Muscle of back (tissue), 3 donors: ENCODE measurements at regions not wholly inside any gene's neighbourhood (a gene's known extent, or its start where the extent isn't known, plus 50 kb on each side); places are given as distances from the start of the nearest gene placed in this dataset.
"Not testable (repeated sequence)": the region's sequence is repeated elsewhere in the genome, so short reads cannot be mapped to it uniquely, and the experiment has no call there.

Experiments
- DNase-seq, 3 donors: peaks; one replicate each; pipeline versions ENCODE4 v3.0.0 to v3.0.0-alpha.2; 2013

DNA sequence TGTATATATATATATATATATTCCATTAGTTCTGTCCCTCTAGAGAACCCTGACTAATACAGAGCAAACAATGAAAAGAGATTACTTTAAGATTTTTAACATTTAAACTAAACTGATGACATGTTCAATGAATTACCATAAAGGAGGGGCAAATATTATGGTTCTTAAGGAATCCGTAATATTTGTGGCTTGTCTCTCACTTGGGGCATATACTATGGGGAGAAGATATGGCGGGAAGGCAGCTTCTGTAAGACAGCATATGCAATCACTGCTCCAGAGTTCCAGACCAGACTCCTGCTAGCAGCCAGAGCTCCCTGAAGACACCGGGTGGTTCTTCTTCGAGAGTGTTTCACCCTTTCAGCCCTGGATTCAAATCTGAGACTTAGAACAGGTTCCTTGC, 321.1 kb upstream of the NT5E start:
- no peak for DNase-seq

GRCh38 chr6:85128256-85128655, 321.6 kb upstream of the NT5E start:
- not testable (repeated sequence) for DNase-seq

GRCh38 chr6:85127696-85128243, 322.1 kb upstream of the NT5E start:
- DNase-seq: no peak

- DNase-seq: no peak
Observed at GRCh38 chr6:85127168-85127498, 322.8 kb upstream of the NT5E start.

GRCh38 chr6:85126485-85127167, 323.3 kb upstream of the NT5E start:
- peak in 2 of 3 donors; percentile 64 to 82 for DNase-seq

GRCh38 chr6:85125526-85125925, 324.4 kb upstream of the NT5E start:
- no peak for DNase-seq

DNA sequence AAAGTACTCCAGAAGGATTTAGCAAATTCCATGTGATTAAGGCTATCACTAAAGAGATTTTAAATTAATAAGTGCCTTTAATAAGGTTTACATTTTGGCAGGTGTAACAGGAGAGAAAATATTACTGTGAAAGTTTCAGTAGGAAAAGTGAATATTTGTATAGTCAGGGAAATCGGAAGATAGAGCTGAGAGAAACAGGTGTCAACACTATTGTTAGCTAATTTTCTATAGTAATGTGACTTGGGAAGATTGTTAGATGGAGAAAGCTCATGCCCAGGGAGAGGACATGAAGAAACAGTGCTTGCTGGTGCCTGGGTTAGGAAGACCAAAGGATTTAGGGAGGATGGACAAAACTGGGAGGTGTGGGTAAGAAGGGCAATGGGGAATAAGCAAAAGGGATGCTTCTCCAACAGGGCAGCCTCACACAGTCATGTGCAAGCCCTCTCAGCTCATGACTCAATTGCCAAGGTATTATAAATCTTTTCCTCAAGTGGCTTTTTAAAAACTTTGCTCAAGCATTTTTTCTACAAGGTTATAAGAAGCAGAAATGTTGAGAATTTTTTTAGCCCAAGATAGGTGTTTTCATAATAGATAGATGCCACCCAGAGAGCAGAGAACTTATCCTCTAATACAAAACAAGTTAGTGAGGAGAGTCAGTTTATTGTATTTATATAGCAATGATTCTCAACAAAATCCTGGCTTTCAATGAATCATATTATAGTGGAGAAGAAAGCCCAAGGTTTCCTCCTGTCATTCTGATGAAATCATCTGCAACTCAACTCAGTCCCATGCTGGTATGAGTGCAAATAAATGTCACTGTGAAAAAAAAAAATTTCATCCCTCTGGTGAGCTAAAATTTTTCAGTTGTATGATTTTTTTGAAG, 325.2 kb upstream of the NT5E start:
- DNase-seq: peak in 1 of 3 donors; percentile 79

GRCh38 chr6:85121158-85121557, 328.7 kb upstream of the NT5E start:
- DNase-seq: no peak

DNA sequence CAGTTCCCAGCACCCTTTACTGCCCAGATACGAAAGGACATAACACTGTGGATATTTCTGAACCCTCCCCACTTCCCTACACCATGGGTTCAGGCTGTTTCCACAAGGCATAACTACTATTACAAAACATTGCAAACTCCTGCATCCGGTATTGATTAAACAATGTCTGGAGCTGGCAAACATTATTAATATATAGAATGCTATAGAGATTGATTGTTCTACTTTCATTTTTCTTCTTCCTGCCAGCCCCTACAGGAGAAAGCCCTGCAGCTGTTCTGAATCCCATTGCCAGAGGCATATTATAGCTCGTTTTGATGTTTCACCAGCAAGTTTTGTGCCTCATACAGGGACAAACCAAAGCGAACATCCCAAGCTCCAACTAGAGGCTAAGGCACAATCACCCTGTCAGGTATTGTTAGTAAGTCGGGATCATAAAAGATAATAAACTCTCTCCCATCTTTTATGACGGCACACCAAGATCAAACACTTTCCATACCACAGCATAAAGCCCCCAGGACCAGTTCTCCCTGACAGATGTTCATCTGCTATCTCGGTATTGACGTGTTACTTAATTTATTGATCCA, 331.1 kb upstream of the NT5E start:
- DNase-seq: peak in 1 of 3 donors; percentile 79

DNA sequence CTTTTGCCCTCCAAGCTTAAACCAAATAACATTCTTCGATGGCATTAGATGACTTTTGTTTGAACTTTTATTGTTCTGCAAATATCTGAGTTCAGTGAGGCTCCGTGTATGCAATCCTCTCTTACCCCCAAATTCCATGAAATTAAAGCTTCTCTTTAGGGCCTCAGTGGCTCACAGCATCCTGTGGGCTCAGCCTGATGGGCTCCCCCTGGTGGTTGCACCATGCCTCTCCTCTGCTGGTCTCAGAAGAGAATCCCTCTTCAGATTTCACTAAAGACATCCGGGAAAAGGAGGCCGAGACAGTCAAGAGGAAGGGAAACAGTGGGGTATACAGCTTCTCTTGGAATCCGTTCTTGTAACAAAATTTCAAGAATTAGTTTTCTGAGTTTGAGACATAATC, 331.6 kb upstream of the NT5E start:
- no peak for DNase-seq

DNA sequence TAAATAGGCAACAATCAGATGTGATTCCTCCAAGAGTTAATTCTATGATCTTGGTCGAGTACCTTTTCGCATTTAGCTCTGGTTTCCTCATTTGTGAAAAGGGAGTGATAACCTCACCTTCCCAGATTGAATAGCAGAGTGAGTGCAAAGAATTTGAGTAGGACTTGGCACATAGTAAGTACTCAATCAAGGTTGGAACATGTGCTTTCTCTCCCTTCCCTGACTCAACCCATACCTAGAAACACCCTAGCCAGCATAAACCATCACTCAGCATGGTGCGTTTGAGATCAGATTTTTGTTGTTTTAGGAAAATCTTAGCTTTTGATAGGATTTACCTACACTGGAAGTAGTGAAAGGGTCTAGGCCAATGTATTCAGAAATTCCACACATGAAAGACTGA, 333.4 kb upstream of the NT5E start:
- DNase-seq: no peak

- no peak for DNase-seq
Observed at GRCh38 chr6:85115876-85116275, 334.0 kb upstream of the NT5E start.

DNA sequence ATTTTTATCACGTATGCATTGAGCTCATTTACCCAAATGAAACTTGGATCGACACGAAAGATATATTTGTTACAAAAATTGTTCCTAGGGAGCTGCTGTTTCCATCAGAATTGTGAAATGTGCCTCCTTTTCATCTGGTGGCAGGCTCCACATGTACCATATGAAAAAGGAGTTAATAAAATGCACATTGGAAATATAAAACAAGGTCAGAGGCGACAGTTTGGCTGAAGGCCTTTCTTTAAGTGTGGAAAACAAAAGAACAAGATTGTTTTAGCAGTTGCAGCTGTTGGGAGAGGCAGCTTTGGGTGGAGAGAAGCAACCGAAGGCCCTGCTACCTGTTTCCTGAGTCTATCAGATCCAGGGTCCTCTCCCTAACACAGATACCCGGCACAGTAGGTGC, 334.5 kb upstream of the NT5E start:
- peak in 2 of 3 donors; percentile 46 to 79 for DNase-seq

DNA sequence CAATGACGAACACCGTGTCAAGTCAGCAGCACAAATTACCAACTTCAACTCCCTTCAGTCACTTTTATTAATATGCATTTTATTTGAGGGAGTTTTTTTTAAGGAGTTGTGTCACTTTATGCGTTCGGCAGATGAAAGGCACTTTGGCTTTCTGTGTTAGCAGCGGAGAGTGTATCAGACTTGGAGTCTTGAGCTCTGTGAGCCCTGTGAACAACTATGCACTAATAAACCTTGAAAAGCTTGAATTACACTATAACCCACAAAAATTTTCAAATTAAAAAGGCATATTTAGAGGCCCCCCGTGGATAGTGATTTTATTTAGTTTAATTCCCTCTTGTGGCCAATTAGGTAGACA, 335.3 kb upstream of the NT5E start:
- no peak for DNase-seq

DNA sequence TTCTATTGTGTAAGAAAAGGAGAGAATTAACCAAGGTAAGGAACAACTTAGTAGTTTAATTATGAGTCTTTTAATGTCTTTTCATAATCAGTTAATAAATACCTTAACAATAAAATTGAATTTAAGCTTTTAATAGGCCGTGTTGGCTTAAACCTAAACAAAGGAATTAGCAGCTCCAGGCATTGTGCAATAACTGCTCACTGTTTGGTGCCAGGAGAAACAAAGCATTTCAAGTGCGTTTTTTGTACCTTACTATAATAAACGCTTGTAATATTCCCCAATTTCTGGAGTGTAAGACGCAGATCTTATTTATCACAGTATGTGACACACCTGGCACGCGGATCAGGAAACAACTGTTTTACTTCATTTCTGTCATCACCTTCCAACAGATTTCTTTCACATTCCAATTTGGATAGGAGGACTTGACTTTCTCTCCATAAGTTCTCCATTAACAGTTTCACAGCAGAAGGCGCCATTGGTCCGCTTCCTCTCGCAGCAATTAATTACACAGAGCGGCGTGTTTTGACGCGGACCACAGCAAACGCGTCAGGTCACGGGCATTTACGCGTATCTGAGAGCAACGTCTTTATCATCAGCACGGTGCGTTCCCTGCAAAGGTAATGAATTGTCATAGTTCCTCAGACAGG, 335.8 kb upstream of the NT5E start:
- peak; percentile 42 to 79 (median 43) for DNase-seq

GRCh38 chr6:85112540-85112939, 337.3 kb upstream of the NT5E start:
- no peak for DNase-seq

GRCh38 chr6:85111481-85112011, 338.3 kb upstream of the NT5E start:
- DNase-seq: no peak

DNA sequence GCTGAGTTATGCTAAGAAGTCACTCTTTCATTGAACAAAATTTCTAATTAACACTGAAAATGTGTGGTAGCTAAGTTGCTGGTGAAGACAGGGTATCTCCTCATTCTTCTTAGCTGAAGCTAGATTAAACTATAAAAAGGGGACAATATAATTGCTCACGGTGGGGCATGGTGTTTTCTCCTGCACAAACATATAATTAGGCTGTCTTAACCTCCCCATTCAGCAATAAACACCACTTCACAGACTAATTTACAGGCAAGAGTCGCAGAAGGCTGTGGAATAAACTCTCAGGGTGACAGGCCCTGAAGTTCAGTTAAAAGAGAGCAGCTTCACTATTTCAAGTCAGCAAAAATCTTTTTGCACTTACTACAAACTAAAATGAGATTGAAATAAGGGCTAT, 338.9 kb upstream of the NT5E start:
- DNase-seq: no peak

DNA sequence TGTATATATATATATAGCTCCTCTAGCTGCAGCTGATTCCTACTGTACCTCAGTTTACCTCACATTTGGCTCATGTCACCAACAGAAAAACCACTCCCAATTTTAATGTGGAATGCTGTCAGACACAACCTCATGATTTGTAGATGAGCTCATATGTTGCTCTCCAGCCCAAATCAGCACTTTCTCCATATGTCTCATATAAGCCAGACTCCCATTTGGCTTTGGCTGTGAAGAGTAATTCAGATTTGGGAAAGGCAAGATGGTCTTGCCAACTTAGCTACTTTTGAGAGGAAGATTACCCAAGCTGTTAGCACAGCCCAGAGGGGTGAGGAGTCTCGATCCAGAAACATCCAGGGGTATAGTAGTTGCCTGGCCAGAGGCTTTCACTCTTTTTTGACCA, 342.2 kb upstream of the NT5E start:
- no peak for DNase-seq

DNA sequence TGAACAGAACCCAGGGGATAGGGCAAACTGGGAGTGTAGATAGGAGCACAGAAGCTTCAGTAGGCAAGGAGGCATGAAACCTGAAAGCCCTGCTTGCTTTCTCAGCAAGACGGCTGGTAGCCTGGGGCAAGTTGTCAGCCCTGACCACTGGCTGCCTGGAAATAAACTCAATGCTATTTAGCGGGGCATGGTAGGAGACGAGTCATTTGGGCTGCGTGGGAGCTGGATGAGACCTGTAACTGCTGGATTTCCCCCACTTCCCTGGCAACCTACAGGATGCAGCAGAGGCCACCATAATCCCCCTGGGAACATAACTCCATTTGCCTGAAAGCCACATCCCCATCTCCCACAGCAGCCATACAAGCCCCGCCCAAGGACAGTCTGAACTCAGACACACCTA, 332.6 kb upstream of the TBX18 start:
- no peak for DNase-seq

GRCh38 chr6:85092226-85092625, 327.8 kb upstream of the TBX18 start:
- DNase-seq: no peak

DNA sequence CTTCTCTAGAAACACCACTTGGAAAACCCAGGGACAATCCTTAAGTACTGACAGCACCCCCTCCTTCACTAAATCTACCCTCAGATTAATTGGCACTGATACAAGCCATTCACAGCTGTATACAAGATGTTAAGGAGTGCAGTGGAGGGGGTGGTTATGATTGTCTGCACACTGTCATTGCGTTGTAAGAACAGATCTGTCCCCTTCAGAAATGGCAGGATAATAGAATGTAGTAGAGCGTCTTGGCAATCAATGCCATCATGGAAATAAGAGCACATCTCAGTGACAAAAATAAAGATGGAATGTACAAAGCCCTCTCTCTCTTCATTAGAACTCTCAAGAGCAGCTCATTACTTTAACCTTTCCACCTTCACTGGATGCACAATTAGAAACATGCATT, 324.9 kb upstream of the TBX18 start:
- DNase-seq: no peak
